MCF 10A (cell line): ENCODE measurements at regions not wholly inside any gene's neighbourhood (a gene's known extent, or its start where the extent isn't known, plus 50 kb on each side); places are given as distances from the start of the nearest gene placed in this dataset.
A peak's percentile ranks its signal among the peaks of the same experiment; 100 is the strongest.
"Not testable (repeated sequence)": the region's sequence is repeated elsewhere in the genome, so short reads cannot be mapped to it uniquely, and the experiment has no call there.

ENCODE experiments used
- BruUV-seq: library from RNA; stranded (reverse); fragments of 400-500 nt; replicated peaks from 2 replicates; lab custom pipeline; 2021; lab: Mats Ljungman, UMichigan
- CTCF ChIA-PET: fragments of 300-600 bp; sonication (Branson Sonifier 250); formaldehyde crosslinking; extraction: SDS; loops from one replicate; lab custom pipeline; 2021; ENCODE audit warnings: antibody characterized with exemption, inconsistent platforms; lab: Yijun Ruan, JAX
- POLR2A ChIA-PET: fragments of 300-600, 350-650 bp; sonication (Branson Sonifier 250); formaldehyde crosslinking; extraction: SDS; loops from one replicate; lab custom pipeline; 2020; ENCODE audit warnings: antibody characterized with exemption, inconsistent platforms; lab: Yijun Ruan, JAX
- DNase-seq: peaks from one replicate; pipeline ENCODE4 v3.0.0-alpha.2; 2018; ENCODE audit not compliant: unreplicated experiment
- H3K27ac Mint-ChIP-seq: one replicate; pipeline ENCODE4 v1.8.0; 2022; ENCODE audit warnings: mild to moderate bottlenecking, low read depth, mixed read lengths; ENCODE audit not compliant: unreplicated experiment
- H3K27me3 Mint-ChIP-seq: one replicate; pipeline ENCODE4 v1.8.0; 2022; ENCODE audit warnings: mixed read lengths; ENCODE audit not compliant: insufficient read depth, unreplicated experiment
- H3K36me3 Mint-ChIP-seq: one replicate; pipeline ENCODE4 v1.8.0; 2022; ENCODE audit warnings: mild to moderate bottlenecking, moderate library complexity, mixed read lengths; ENCODE audit not compliant: insufficient read depth, unreplicated experiment
- H3K4me1 Mint-ChIP-seq: one replicate; pipeline ENCODE4 v1.8.0; 2022; ENCODE audit warnings: mixed read lengths; ENCODE audit not compliant: insufficient read depth, unreplicated experiment
- H3K4me3 Mint-ChIP-seq: one replicate; pipeline ENCODE4 v1.8.0; 2022; ENCODE audit warnings: mild to moderate bottlenecking, moderate library complexity, mixed read lengths; ENCODE audit not compliant: unreplicated experiment
- H3K9me3 Mint-ChIP-seq: one replicate; pipeline ENCODE4 v1.8.0; 2022; ENCODE audit warnings: mixed read lengths; ENCODE audit not compliant: unreplicated experiment
- intact Hi-C: fragments of 100-400 bp; cut with micrococcal nuclease; formaldehyde crosslinking; loops from 2 replicates; pipeline ENCODE4 v1.14.1; 2022
- TF ChIP-seq, protein P1 (sequence below): fragments of 200-600 bp; IDR thresholded peaks from one replicate; pipeline ENCODE4 v1.8.0; 2022; ENCODE audit warnings: antibody characterized with exemption, mild to moderate bottlenecking; ENCODE audit not compliant: unreplicated experiment

DNA sequence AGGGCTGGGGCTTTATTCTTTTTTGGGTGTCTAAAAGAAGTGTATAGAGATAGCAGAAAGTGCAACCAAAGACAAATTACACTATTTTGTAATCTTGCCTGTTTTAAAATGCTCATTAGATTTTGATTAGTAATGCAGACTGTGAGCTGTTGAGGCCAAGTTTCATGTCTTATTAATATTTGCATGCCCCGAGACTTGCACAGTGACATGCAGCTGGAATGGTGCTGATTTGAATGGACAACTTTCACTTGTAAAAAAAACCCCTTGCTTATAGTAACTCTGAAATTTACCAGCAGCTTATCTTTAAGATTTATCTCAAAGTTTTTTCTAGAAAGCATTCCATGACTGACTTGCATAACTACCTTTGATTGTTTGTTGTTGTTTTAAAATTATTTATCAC, 835.1 kb upstream of the IGFBP7 start:
- Mint-ChIP-seq H3K36me3 (no peaks in the 10 kb centered on the region), H3K4me3 (no peak overlapping the region), H3K4me1 (peaks cover 5% of the 10 kb centered on the region), H3K9me3 (no peaks in the 10 kb centered on the region), H3K27me3 (no peaks in the 10 kb centered on the region), H3K27ac (no peak overlapping the region)
- TF ChIP-seq, protein P1, sequence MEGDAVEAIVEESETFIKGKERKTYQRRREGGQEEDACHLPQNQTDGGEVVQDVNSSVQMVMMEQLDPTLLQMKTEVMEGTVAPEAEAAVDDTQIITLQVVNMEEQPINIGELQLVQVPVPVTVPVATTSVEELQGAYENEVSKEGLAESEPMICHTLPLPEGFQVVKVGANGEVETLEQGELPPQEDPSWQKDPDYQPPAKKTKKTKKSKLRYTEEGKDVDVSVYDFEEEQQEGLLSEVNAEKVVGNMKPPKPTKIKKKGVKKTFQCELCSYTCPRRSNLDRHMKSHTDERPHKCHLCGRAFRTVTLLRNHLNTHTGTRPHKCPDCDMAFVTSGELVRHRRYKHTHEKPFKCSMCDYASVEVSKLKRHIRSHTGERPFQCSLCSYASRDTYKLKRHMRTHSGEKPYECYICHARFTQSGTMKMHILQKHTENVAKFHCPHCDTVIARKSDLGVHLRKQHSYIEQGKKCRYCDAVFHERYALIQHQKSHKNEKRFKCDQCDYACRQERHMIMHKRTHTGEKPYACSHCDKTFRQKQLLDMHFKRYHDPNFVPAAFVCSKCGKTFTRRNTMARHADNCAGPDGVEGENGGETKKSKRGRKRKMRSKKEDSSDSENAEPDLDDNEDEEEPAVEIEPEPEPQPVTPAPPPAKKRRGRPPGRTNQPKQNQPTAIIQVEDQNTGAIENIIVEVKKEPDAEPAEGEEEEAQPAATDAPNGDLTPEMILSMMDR: no peak
- ChIA-PET CTCF (interaction anchor here (0.6 to 1.1 kb wide), 2 partner anchors 10 to 12 kb away, joined by 3 read pairs; no protein-coding TSS in a partner anchor), POLR2A (no interaction called here)
- BruUV-seq: no TSS peak
- intact Hi-C loops: no loop called here
- DNase-seq: no peak

DNA sequence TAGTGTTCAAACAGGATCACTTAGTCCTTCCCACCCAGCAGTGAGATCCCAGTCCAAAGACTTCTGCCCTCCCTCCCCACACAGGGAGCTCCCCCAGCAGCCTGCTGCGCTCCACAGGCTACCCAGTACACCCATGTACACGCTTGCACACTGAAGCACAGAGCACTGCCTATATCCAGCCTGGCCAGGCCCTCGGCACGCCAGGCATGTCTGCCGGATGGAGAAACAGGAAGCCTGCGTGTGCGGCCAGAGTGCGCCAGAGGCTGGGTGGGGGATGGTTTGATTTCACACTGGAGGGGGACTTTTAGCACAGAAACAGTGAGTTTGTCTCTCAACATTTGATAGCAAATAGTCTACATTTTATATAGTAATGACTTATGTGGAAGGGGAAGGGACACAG, 833.5 kb upstream of the IGFBP7 start:
- POLR2A ChIA-PET: no interaction called here

DNA sequence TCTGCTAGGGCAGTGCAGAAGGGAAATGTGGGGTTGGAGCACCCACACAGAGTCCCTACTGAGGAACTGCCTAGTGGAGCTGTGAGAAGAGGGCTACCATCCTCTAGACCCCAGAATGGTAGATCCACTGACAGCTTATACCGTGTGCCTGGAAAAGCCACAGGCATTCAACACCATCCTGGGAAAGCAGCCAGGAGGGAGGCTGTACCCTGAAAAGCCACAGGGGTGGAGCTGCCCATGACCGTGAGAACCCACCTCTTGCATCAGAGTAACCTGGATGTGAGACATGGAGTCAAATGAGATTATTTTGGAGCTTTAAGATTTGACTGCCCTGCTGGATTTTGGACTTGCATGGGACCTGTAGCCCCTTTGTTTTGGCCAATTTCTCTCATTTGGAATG, 827.1 kb upstream of the IGFBP7 start:
- H3K9me3 Mint-ChIP-seq, H3K36me3 Mint-ChIP-seq, BruUV-seq, H3K4me3 Mint-ChIP-seq, H3K4me1 Mint-ChIP-seq, intact Hi-C loops, CTCF ChIA-PET, H3K27ac Mint-ChIP-seq, POLR2A ChIA-PET, H3K27me3 Mint-ChIP-seq: not testable (repeated sequence)
- DNase-seq: peak; percentile 78

More for the DNA sequence above, 833.5 kb upstream of the IGFBP7 start:
- no peak overlapping the region for H3K27ac Mint-ChIP-seq
- no TSS peak for BruUV-seq
- H3K9me3 Mint-ChIP-seq: no peaks in the 10 kb centered on the region
- no peak for DNase-seq
- TF ChIP-seq, protein P1: no peak
- intact Hi-C loops: no loop called here
- no peaks in the 10 kb centered on the region for H3K4me1 Mint-ChIP-seq
- CTCF ChIA-PET: no interaction called here
- H3K36me3 Mint-ChIP-seq: no peaks in the 10 kb centered on the region
- no peaks in the 10 kb centered on the region for H3K27me3 Mint-ChIP-seq
- no peak overlapping the region for H3K4me3 Mint-ChIP-seq

DNA sequence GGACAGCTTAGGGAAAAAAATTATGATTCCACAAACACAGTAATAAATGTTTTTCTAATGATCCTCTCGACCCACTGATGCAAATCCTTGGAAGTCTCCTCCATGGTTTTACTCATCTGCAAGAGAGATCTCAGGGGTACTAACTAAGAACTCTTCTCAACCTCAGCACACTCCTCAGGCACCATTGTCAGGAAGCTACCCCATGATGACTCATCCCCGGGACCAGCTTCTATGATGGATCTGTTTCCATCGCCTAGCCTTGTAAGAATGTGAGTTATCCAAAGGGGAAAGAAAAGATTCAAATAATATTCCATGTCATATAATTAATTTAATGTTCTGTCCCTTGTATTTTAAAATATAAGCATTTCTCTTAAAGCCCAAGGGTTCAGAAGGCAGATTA, 816.1 kb upstream of the IGFBP7 start:
- no peak overlapping the region for H3K27ac Mint-ChIP-seq
- ChIA-PET POLR2A (interaction anchor here (1.3 kb wide), 1 partner anchor 13 kb away, joined by 3 read pairs; no protein-coding TSS in a partner anchor), CTCF (no interaction called here)
- no peaks in the 10 kb centered on the region for H3K4me1 Mint-ChIP-seq
- H3K36me3 Mint-ChIP-seq: no peaks in the 10 kb centered on the region
- peak; percentile 28 for DNase-seq
- H3K4me3 Mint-ChIP-seq: no peak overlapping the region
- no peaks in the 10 kb centered on the region for H3K9me3 Mint-ChIP-seq
- BruUV-seq: no TSS peak
- intact Hi-C loops: no loop called here
- H3K27me3 Mint-ChIP-seq: no peaks in the 10 kb centered on the region
- TF ChIP-seq, protein P1: no peak

DNA sequence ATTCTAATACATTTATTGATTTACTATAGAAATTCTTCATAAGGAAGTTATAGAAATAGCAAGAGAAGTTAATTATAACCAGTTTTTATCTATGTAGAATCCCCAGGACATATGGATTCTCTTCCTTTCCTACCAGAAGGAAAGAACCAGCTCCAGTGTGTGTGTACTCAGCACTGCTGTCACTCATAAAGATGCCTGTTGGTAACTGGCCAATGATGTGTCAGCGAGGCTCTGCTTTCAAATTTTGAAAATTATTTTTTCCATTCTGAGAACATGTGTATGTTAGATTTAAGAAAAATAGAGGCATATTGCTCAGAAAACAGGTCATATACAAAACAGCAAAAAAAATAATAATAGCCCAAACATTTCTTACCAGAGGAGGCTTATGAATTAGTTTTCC, 814.8 kb upstream of the IGFBP7 start:
- TF ChIP-seq, protein P1: no peak
- Mint-ChIP-seq H3K27ac (no peak overlapping the region), H3K9me3 (no peaks in the 10 kb centered on the region), H3K4me1 (no peaks in the 10 kb centered on the region), H3K36me3 (no peaks in the 10 kb centered on the region), H3K4me3 (no peak overlapping the region), H3K27me3 (no peaks in the 10 kb centered on the region)
- CTCF ChIA-PET: no interaction called here
- BruUV-seq: no TSS peak
- intact Hi-C loops: no loop called here
- POLR2A ChIA-PET: interaction anchor here (0.6 kb wide), 1 partner anchor 45 kb away, joined by 3 read pairs; no protein-coding TSS in a partner anchor
- no peak for DNase-seq
